ENCODE measurements at regions not wholly inside any gene's neighbourhood (a gene's known extent, or its start where the extent isn't known, plus 50 kb on each side); places are given as distances from the start of the nearest gene placed in this dataset.

DNA sequence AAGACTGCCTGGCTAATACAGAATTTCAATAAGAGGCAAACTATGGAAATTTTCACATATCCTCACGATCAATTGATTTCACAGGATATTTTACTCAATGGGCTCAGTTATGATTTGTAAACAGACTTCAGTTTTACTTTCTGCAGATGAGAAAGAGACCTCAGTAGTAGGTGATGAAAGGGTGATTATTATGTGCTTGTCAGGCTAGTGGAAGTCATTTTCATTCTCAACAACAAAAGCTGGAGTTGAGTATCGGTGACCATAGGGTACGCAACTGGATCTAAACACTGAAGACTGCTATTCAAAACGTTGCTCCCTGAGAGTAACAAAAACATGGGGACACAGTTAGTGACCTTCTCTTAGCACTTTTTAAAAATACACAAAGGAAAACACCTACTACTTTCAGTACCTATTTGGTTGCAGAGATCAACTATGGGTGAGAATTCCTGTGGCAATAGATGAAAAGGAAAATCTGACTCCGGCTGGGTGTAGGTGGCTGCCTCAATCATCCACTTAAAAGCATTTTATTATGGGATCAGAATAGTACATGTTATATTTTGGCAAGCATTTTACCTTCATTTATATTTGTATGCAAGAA is 126.2 kb upstream of the VRK2 start:
- no peak for DNase-seq (ENCODE audit: low read depth, low spot score)

DNA sequence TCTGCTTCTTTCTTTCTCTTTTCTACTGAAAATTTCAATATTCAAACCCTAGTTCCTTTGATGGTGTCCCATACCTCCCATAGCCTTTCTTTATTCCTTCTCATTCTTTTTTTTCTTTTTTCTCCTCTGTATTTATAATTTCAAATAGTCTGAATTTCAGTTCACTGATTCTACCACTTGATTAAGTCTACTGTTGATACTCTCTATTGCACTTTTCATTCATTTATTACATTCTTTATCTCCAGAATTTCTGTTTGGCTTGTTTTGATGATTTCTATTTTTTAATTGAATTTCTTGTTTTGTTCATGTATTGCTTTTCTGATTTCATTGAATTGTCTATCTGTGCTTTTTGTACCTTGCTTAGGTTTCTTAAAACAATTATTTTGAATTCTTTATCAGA is 111.9 kb upstream of the VRK2 start:
- DNase-seq (ENCODE audit: low read depth, low spot score) = no peak

DNA sequence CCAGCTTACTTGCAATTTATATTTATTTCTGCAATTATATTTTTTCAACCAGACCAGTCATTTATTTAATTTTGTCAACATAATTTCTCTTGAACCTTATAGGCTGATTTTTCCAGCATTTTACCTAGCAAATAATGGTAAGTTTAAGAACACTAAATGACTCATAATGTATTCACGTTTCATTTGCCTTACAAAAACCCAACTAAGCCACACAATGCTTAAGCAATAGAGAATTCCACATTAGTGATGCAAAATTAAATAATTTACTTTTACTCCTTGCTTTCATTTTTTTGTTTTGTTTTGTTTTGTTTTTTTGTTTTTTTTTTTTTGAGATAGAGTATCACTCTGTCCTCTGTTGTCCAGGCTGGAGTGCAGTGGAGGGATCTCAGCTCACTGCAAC is 110.4 kb upstream of the VRK2 start:
- DNase-seq (ENCODE audit: low read depth, low spot score) = no peak

DNA sequence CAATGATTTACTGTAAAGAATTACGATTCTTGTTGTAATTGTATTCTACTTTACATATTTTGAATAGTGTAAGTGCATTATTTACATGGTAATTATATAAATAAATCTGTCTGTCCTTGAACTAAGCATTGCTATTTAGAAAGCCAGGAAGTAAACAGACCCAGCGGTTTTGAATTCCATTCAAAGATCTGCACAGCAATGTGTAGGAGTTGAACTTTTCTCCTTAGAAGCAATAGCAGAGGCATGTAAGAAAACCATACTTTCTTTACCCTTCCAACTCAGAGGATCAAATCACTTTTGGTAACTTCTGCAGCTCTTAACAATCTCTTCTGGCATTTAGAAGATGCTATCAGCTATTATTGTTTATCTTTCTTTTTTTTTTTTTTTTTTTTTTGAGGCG is 109.2 kb upstream of the VRK2 start:
- DNase-seq (ENCODE audit: low read depth, low spot score) = no peak

DNA sequence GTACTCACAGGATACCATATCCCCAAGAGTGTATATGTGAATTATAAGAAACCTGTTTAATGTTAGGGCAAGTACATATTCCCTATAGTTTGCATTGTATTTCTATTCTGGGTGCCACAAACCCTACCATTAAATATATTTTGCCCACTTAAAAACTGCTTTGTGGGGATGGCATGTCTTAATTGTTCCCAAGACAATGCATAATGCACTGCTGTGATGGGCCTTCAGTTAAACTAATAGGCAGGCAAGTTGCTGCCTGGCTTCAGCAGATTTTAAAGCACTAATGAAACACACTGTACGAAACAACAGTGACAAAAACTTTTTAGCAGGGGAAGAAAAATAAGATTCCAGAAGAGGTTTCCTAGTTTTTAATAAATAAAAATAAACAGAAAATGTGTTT is 104.8 kb upstream of the VRK2 start:
- DNase-seq (ENCODE audit: low read depth, low spot score) = no peak

DNA sequence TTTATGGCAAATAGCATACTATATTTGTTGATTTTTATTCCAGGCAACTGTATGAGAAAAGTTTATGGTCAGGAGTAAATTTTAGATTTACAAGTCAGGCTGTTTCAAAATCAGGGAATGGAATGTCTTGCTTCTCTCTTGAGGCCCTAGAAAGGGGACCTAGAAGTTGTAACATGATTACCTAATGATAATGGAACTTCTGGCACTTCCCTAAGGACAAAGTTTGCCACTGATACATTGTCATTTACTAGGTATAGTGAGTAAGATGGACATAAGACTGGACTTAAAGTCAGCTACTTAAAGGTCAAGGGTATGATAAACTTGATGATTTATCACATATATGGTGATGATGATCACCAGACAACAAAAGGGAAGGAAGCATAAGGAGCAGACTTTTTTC is 103.3 kb upstream of the VRK2 start:
- no peak for DNase-seq (ENCODE audit: low read depth, low spot score)

DNA sequence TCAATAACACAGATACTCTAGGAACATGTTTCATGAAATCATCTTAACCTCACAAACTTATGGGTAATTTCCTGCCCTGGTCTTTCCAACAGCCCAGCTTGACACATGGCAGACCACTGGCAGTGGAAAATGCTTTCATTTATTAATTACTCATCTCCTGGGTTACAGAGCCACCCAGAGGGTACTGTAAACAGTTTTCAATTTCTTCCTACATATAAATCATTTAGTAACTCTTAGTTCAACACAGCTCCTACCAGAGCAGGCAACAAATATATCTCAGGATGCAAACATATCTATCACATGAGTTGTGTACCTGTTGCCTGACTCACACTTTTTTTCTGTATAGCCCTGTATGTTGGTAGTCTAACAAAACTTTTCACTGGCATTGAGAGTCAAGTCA is 99.2 kb upstream of the VRK2 start:
- no peak for DNase-seq (ENCODE audit: low read depth, low spot score)

DNA sequence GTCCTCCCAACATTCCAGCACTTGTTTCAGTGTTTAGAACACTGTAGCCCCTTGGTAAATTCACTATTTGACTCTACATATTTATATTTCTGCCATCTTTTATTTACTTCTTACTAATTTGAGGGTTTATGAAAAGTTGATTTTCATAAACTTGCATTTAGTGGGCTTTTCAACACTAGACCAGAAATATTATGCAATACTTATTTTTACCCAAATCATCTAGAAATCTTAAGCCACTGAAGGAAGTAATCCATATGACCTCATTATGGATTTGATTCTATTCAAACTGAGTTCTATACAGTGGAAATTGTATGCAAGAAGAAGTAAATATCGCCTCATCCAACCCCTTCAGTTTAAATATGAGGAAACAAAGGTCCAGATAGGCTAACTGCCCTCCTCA is 92.6 kb upstream of the VRK2 start:
- DNase-seq (ENCODE audit: low read depth, low spot score) = no peak

DNA sequence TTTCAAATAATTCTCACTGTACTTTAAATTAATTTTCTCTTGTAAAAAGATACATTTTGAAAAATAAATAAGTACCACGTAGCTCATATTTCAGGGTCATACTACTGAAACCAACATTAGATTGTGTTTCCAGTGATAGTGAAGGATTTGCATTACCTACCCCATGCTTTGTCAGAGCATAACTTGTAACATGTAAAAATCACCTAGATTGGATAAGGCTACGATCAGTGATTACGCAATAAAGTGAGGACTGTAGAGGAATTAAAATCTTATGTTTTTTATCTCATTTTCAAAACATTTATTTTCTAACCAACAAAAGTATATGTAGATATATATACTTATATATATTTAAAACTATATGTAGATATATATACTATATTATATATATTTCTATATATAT is 89.4 kb upstream of the VRK2 start:
- no peak for DNase-seq (ENCODE audit: low read depth, low spot score)

DNA sequence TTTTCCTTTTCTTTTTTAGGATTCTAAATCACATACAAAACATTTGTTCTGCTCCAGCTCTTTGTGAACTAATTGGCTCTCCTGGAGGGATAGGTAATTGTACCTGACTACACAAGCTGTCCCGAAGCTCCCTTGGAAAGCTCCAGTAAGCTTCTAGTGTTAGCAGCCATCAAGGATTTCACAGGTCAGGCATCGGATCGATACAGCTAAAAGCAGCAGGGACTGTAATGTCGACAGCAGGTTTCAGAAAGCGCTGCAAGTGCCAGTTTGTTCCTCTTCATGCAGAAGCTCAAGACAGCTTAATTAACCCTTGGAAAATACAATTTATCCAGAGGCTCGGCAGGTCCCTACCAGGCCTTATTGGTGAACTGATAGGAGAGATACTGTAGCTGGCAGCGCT is 87.2 kb upstream of the VRK2 start:
- no peak for DNase-seq (ENCODE audit: low read depth, low spot score)

DNA sequence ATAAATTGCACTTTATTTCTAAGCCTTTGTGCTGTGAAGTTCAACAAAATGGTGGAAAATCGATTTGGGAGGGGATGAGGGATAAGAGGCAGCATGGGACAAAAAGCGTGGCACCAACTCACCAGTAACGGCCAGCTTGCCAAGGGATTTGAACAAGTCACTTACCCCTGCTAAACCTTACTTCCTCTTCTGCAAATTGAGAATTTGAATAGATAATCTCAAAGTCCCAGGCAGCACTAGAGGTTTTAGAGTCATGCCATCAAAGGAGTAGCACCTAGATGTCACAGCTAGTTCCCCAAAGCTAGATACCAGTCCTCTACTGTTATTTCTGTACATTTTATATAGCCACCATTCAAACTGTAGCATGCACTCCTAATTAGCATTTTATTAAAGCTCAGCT is 83.7 kb upstream of the VRK2 start:
- no peak for DNase-seq (ENCODE audit: low read depth, low spot score)

DNA sequence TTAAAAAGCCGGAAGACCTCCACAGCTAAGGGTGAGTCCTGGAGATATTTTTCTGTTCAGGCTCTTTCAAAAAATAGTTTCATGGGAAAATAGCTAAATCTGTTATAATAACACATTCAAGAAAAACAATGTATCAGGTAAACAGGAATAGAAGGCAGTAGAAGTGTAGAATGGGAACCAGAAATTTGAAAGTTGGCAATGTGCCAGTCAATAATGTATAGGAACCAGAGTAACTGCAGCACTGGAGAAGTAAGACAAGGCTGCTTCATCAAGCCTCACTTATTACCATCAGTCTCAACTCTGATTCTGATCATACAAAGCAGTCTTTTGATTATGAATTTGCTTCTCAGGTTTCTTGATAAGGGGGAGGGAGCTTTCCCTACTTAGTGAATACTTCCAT is 81.4 kb upstream of the VRK2 start:
- no peak for DNase-seq (ENCODE audit: low read depth, low spot score)

DNA sequence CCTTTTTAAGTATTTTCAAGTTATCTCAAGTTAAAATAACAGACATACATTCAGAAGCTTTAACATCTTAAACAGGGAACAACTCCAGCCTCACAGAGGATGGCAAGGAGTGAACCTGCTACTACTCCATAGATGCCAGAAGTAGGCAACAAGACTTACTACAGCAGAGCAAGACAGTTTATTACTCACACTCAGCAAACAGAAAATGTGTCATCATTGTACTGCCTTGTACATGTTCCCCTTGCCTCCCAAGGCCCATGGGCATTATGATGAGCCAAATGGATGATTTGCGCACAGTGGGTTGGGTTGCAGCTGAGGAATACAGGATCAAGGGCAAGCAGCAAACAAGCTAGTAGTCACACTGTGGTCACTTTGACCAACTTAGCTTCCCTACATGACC is 80.6 kb upstream of the VRK2 start:
- DNase-seq (ENCODE audit: low read depth, low spot score) = no peak

DNA sequence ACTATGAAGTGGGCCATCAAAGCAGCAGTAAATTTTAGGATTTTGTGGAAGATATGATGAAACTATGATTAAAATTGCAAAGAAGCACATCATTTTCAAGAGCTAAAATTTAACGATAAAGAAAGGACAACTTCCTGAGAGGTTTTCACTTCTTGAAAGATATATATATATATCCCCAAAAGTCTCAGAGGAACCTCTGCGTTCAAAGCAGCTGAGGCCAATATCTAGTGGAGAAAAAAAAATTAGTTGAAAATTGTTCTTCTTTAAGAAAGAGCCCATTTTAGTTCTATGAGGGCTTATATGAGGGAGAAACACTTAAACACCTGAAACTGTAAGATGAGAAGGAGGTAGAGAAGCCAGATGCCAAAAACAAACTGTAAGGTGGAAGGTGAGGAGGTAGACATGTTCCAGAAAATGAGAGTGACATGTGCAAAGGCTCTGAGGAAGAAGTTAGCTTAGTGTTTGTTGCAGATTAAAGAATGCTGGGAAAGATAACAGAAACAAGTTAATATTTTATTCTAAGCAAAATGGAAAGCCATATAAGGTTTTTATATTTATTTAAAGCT is 72.9 kb upstream of the VRK2 start:
- DNase-seq (ENCODE audit: low read depth, low spot score) = no peak

DNA sequence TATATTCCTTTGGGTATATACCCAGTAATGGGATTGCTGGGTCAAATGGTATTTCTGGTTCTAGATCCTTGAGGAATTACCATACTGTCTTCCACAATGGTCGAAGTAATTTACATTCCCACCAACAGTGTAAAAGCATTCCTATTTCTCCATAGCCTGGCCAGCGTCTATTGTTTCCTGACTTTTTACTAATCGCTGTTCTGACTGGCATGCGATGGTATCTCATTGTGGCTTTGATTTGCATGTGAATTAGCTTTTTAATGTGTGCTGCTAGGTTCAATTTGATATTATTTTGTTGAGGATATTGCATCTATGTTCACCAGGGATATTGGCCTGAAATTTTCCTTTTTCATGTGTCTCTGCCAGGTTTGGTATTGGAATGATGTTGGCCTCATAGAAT is 67.4 kb upstream of the VRK2 start:
- no peak for DNase-seq (ENCODE audit: low read depth, low spot score)

DNA sequence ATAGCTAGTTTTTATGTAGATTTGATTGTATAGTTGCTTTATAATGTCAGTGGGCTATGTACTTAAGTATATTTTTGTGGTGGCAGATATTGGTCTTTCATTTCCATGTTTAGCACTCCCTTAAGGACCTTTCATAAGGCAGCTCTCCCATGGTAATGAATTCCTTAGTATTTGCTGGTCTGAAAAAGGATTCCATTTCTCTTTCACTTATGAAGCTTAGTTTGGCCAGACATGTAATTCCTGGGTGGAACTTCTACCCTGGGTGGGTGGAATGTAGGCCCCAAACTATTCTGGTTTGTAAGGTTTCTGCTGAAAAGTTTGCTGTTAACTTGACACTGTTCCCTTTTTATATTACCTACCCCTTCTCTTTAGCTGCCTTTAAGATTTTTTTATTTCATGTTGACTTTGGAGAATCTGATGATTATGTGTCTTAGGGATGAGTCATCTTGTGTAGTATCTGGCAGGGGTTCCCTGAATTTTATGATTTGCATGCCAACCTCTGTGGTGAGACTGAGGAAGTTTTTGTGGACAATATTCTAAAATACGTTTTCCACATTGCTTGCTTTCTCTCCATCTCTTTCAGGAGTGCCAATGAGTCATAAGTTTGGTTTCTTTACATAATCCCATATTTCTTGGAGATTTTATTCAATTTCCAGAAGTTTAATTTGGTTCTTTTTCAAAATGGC is 65.4 kb upstream of the VRK2 start:
- no peak for DNase-seq (ENCODE audit: low read depth, low spot score)

DNA sequence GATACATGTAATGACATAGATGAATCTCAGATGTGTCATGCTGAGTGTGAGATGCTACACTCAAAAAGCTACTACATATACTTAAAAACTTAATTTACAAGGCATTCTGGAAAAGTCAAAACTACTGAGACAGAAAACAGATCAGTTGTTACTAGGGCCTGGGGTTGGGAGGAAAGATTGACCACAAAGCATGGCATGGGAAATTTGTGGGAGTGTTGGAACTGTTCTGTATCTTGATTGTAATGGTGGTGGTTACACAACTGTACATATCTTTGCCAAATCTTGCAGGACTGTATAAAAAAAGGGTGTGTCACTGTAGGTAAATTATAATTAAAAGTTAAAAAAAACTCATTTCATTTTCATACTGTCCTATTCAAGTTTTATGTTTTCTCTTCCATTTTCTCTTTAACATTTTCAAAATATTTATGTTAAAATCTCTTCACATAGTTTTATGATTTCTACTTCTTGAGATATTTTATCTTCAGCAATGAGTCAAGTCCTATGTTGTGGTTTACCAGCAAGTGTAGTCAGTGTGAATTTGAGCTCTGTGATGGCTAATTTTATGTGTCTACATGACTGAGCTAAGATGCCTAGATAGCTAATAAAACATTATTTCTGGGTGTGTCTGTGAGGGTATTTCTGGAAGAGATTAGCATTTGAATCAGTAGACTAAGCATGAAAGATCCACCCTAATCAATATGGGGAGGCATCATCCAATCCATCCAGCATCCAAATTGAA is 58.6 kb upstream of the VRK2 start:
- DNase-seq (ENCODE audit: low read depth, low spot score) = no peak

DNA sequence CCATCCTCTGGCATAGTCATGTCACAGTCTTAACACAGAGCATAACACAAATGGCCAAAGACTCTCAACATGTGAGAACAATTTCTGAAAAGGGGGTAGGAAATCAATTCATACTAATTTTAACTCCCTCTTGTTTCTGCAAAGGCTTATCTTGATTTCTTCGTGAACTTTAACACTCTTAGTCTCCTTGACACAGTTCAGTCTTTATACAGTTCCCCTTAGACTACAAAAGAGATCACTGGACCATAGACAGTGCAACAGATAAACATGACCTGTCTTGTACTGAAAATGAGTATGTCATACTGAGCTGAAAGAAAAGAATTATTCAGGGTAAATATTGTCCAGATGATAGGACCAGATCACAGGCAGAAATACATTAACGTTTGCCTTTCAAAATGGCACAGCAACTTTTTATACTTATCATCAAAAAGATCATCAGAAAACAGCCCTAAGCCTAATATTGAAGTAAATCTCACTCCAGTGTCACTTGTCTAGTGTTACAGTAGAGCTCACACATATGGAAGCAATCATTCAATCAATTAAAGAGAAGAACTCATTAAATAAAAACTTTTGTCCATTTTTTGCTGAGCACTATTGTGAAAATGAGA is 56.4 kb upstream of the VRK2 start:
- DNase-seq (ENCODE audit: low read depth, low spot score) = no peak
